C4-2B (cell line): ENCODE measurements at regions not wholly inside any gene's neighbourhood (a gene's known extent, or its start where the extent isn't known, plus 50 kb on each side); places are given as distances from the start of the nearest gene placed in this dataset.

Source experiments
- H3K27ac ChIP-seq: fragments of 450-650 bp; 2 replicates; pipeline ENCODE4 v1.5.1; 2017
- ZFX ChIP-seq: fragments of 450-650 bp; IDR thresholded peaks from 2 replicates; pipeline ENCODE4 v1.6.1; 2017
- TF ChIP-seq, protein P1 (sequence below): fragments of 450-650 bp; conservative IDR thresholded peaks from 2 replicates; pipeline ENCODE4 v1.5.1; 2017; ENCODE audit warnings: mild to moderate bottlenecking

DNA sequence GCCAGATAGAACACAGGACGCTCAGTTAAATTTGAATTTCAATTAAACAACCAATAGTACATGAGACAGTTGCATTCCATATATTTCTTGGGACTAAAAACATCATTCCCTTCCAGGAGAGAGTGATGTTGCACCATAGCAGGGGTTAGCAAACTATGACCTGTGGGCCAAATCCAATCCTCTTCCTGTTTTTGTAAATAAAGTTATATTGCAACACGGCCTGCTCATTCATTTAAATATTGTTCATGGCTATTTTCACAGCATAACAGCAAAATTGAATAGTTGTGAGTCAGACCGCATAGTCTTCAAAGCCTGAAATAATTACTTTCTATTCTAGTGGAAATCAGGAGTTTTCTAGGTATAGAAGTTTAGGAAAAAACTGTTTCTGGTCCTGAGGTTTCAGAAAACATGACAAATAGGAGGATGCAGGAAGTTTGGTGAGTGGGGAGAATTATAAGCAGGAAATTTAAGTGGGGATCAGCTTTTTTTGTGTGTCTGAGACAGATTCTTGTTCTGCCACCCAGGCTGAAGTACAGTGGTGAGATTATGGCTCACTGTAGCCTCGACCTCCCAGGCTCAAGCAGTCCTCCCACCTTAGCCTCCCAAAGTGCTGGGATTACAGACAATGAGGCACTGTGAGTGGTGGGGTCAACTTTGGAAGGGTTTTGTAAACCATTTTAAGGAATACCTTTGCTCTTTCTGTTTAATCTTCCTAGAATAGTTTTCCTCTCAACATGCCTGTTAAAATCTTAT, 131.5 kb downstream of the SOCS6 start:
- H3K27ac ChIP-seq, result no peak overlapping the region
- TF ChIP-seq ZFX, result no peak
- TF ChIP-seq, protein P1, sequence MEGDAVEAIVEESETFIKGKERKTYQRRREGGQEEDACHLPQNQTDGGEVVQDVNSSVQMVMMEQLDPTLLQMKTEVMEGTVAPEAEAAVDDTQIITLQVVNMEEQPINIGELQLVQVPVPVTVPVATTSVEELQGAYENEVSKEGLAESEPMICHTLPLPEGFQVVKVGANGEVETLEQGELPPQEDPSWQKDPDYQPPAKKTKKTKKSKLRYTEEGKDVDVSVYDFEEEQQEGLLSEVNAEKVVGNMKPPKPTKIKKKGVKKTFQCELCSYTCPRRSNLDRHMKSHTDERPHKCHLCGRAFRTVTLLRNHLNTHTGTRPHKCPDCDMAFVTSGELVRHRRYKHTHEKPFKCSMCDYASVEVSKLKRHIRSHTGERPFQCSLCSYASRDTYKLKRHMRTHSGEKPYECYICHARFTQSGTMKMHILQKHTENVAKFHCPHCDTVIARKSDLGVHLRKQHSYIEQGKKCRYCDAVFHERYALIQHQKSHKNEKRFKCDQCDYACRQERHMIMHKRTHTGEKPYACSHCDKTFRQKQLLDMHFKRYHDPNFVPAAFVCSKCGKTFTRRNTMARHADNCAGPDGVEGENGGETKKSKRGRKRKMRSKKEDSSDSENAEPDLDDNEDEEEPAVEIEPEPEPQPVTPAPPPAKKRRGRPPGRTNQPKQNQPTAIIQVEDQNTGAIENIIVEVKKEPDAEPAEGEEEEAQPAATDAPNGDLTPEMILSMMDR, result no peak

DNA sequence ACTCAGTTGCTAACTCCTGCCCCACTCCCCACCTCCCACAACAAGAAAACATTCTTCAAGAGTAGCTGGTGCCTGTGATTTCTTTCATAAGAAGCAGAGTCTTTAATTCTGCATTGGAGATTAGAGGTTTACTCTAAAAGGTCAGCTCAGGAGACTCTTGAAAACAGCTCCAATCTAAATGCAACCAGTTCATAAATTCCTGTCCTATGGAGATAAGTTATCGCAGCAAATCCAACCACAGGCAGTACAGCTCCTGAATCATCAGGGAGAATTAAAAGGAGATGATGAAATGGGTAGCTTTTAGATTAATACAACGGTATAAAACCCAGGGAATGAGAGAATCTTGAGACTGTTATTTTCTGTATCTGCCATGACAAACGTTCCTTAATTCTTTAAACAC, 130.7 kb downstream of the SOCS6 start:
- TF ChIP-seq ZFX, result no peak
- no peak overlapping the region for H3K27ac ChIP-seq

DNA sequence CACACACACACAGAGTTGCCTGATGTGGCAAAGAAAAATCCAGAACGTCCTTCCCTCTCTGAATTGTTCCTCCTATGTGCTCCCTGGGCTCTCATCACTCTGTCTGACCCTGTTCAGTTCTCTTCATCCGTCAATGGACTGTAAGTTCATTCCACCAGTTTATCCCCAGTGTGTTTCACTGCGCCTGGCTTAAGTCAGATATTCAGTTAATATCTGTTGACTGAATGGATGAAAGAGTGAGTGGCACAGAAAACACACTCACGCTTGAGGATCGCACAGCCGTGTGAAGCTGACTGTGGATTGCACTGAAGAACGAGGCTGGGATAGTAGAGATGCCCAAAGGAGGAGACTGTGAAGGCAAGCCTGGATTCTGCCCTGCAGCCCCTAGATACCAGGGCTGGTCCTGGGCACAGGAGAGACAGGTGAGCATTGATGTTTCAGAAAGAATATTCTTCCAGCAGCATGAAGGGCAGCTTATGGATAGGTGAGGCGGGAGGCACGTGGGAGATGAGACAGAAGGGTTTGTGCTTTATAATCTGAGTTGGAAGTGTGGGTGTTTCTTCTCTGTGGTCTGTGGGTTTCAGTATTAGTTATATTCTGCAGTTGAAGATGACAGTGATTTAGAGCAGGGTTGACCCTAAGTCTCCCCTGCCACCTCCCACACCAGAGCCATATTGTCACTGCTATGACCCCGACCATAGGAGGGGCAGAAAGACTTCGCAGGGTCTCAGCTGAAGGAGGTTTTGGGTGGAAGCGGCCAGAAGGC, 129.9 kb downstream of the SOCS6 start:
- TF ChIP-seq, protein P1, result no peak
- no peak overlapping the region for H3K27ac ChIP-seq

DNA sequence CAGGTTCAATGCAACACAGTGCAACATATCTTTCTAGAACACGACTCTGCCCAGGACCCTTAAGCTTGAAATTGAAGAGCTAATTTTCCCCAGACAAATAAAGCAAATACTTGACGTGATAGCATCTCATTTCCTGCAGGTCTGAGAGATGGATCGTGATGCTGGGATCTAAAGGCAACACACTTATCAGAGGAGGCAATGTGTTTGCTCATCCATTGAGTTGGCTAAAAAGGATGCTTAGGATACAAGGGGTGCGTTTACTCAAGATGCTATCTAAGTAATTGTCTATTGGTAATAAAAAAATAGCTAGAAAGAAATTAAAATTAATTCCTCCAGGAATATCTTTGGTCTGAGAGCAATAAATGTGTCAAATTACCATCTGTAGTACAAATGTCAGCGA, 129.0 kb downstream of the SOCS6 start:
- H3K27ac ChIP-seq, result no peak overlapping the region
- no peak for TF ChIP-seq ZFX
- TF ChIP-seq, protein P1, result no peak

DNA sequence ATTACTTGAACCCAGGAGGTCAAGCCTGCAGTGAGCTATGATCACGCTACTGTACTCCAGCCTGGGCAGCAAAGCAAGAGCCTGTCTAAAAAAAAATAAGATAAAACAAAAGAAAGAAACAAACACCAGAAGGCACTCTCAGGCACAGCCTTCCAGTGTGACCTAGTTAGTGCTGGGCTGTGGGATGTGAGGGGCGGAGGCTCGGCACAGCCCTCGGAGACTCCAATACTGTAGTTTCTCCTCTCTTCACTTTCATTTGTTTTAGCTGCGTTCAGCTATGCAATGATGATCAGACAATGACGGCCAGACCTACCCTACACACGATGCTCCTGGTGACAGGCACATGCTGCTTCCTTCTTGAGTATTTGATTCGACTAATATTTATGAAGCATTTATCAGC, 127.7 kb downstream of the SOCS6 start:
- no peak overlapping the region for H3K27ac ChIP-seq
- no peak for TF ChIP-seq ZFX
- TF ChIP-seq, protein P1, result no peak

DNA sequence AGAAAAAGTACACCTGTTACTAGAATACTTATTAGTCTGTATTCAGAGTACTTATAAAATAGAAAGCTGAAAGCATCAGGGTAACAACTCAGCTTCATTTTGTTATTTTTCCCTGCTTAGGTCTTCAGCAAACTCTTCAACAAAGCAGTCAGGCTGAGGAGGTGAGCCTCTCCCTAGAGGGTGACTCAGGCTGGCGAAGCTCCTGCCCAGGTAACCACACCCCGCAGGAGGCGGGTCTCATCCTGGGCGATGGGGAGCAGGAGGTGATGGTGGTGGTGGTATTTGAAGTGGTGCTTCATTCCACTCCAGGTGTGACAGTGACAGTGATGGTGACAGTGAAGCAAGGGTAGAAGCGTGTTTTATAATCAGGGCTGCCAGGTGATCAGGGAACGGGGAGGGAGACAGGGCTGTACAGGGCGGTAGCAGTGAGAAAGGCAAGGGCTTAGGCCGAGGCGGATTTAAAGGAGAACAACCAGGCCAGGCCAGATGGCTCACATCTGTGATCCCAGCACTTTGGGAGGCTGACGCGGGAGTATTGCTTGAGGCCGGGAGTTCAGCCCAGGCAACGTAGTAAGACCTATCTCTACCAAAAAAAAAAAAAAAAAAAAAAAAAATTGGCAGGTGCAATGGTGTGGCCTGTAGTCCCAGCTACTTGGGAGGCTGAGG, 127.1 kb downstream of the SOCS6 start:
- H3K27ac ChIP-seq, result no peak overlapping the region
- TF ChIP-seq, protein P1, result no peak
- TF ChIP-seq ZFX, result no peak

DNA sequence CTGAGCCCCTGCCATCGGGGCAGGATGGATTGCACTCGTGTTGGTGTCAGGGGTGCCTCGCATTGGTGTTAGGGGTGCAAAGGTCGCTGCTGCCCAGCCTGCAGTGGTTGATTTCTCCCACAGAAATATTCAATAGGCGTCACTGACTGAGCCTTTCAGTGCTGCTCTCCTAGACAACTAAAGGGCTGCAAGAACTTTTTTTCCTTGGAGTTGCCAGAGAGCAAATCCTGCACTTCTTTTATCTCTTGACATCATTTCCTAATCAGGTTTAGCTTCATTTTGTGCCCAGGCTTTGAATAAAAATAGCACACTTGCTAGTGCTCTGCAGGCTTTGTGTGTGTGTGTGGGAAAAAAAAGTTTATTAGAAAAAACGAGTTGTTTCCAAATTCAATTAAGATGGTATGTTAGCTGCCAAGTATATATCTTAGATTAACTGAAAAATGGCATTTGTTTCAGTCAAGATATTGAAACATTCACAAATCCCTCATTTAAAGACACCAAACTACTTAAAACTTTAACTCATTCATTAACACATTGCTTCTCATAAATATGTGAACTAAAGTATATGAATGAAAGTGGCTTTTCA, 125.6 kb downstream of the SOCS6 start:
- H3K27ac ChIP-seq, result no peak overlapping the region
- TF ChIP-seq, protein P1, result no peak
- TF ChIP-seq ZFX, result no peak
